Spinal cord (tissue), 9 donors: ENCODE measurements at regions not wholly inside any gene's neighbourhood (a gene's known extent, or its start where the extent isn't known, plus 50 kb on each side); places are given as distances from the start of the nearest gene placed in this dataset.

Experiments
- DNase-seq, 6 donors: peaks; one replicate each; pipeline versions ENCODE4 v3.0.0 to v3.0.0-alpha.2; 2013 to 2015; ENCODE audit warnings: low spot score in 6 of 6, low read depth in 4 of 6
- H3K27ac ChIP-seq: one replicate; pipeline ENCODE4 v1.5.1; 2013; ENCODE audit warnings: low read depth, low read length, control low read depth
- H3K27me3 ChIP-seq: one replicate; pipeline ENCODE4 v1.6.1; 2013; ENCODE audit warnings: low read length; ENCODE audit not compliant: control insufficient read depth, insufficient read depth
- H3K36me3 ChIP-seq: one replicate; pipeline ENCODE4 v1.6.1; 2013; ENCODE audit warnings: low read length; ENCODE audit not compliant: control insufficient read depth, insufficient read depth
- H3K4me1 ChIP-seq: one replicate; pipeline ENCODE4 v1.6.1; 2013; ENCODE audit warnings: low read length; ENCODE audit not compliant: control insufficient read depth, insufficient read depth
- H3K4me3 ChIP-seq: one replicate; pipeline ENCODE4 v1.5.1; 2013; ENCODE audit warnings: low read depth, low read length, control low read depth
- H3K9me3 ChIP-seq: one replicate; pipeline ENCODE4 v1.6.1; 2013; ENCODE audit warnings: low read length; ENCODE audit not compliant: control insufficient read depth, insufficient read depth
- WGBS: methylation state at CpG from one replicate; pipeline ENCODE4 v1.1.5; 2013; ENCODE audit warnings: missing lambda C conversion rate; ENCODE audit not compliant: insufficient coverage; 5-methylcytosine and 5-hydroxymethylcytosine counted together
- donor health status: healthy.

GRCh38 chr18:33517950-33518349 lies 60.1 kb upstream of the ASXL3 start:
- Histone ChIP-seq H3K9me3 (no peaks in the 10 kb centered on the region), H3K4me3 (no peak overlapping the region), H3K27ac (no peak overlapping the region), H3K27me3 (no peaks in the 10 kb centered on the region), H3K36me3 (no peaks in the 10 kb centered on the region), H3K4me1 (no peaks in the 10 kb centered on the region)
- no peak for DNase-seq

GRCh38 chr18:33513027-33513426 lies 65.0 kb upstream of the ASXL3 start:
- no peaks in the 10 kb centered on the region for H3K4me1 ChIP-seq
- DNase-seq, result no peak
- no peak overlapping the region for H3K27ac ChIP-seq
- no peaks in the 10 kb centered on the region for H3K27me3 ChIP-seq
- H3K36me3 ChIP-seq, result no peaks in the 10 kb centered on the region
- H3K9me3 ChIP-seq, result no peaks in the 10 kb centered on the region
- H3K4me3 ChIP-seq, result no peak overlapping the region

DNA sequence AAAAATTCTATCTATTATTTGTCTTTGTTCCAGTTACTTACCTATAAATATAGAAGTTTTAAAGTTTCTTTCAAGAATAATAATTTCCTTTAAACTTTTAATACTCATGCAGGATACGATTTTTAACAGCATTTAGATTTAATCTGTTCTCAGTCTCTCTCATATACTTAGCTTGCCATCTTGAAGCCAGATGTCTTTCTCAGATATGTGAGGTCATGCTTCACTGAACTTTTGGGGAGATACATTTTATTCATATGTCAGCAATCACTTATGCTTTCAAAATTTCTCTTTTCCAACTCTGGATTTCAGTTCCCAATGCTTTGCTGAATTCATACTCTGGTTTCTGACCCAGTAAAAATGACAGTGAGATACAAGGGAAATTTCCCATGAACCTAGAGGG lies 66.5 kb upstream of the CCDC178 start:
- no peak for DNase-seq
- no peaks in the 10 kb centered on the region for H3K9me3 ChIP-seq
- WGBS, result no CpG with 5 or more reads among the region's 1 CpG

GRCh38 chr18:33505798-33506197 lies 65.3 kb upstream of the CCDC178 start:
- H3K36me3 ChIP-seq, result no peaks in the 10 kb centered on the region
- no peak for DNase-seq
- no peaks in the 10 kb centered on the region for H3K4me1 ChIP-seq
- no peak overlapping the region for H3K27ac ChIP-seq
- no peak overlapping the region for H3K4me3 ChIP-seq
- no peaks in the 10 kb centered on the region for H3K27me3 ChIP-seq
- no peaks in the 10 kb centered on the region for H3K9me3 ChIP-seq

More for the DNA sequence above, 66.5 kb upstream of the CCDC178 start:
- Histone ChIP-seq H3K4me1 (no peaks in the 10 kb centered on the region), H3K27me3 (no peaks in the 10 kb centered on the region), H3K36me3 (no peaks in the 10 kb centered on the region), H3K27ac (no peak overlapping the region), H3K4me3 (no peak overlapping the region)

DNA sequence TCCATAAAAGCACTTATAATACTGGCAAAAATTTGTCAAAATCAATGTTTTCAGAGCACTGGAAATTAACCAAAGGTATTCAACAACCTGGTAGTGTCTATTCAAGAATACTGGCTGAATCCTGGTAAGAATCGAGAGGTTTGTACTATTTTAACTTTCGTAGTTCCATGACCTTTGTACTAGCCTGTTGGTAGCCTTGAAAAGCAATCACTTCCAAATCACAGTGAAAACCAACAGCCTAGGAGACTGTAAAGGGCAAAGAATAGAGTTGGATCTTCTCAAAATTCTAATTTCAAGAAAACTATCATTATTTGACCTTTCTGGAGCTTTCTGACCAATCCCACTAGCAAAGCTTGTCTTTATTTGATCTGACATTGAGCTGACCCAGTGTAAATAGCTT lies 64.8 kb upstream of the CCDC178 start:
- WGBS, result 100% methylated on average over 1 of the region's 2 CpGs
- no peaks in the 10 kb centered on the region for H3K9me3 ChIP-seq
- H3K27ac ChIP-seq, result no peak overlapping the region
- H3K4me1 ChIP-seq, result no peaks in the 10 kb centered on the region
- H3K36me3 ChIP-seq, result no peaks in the 10 kb centered on the region
- H3K4me3 ChIP-seq, result no peak overlapping the region
- H3K27me3 ChIP-seq, result no peaks in the 10 kb centered on the region
- DNase-seq, result no peak

GRCh38 chr18:33495278-33495677 lies 54.8 kb upstream of the CCDC178 start:
- no peaks in the 10 kb centered on the region for H3K9me3 ChIP-seq
- H3K4me1 ChIP-seq, result no peaks in the 10 kb centered on the region
- no peak overlapping the region for H3K4me3 ChIP-seq
- WGBS, result no CpG with 5 or more reads among the region's 1 CpG
- no peaks in the 10 kb centered on the region for H3K27me3 ChIP-seq
- no peaks in the 10 kb centered on the region for H3K36me3 ChIP-seq
- DNase-seq, result peak in 3 of 6 donors; percentile 37 to 88 (median 74)
- no peak overlapping the region for H3K27ac ChIP-seq
